Vagina (tissue), 2 donors: ENCODE measurements at regions not wholly inside any gene's neighbourhood (a gene's known extent, or its start where the extent isn't known, plus 50 kb on each side); places are given as distances from the start of the nearest gene placed in this dataset.

Source experiments
- DNase-seq, 2 donors: peaks; one replicate each; pipeline ENCODE4 v3.0.0-alpha.2; 2017; ENCODE audit errors: extremely low spot score in 2 of 2
- H3K27ac ChIP-seq: fragments of 200-600 bp; sonication (generic); one replicate; pipeline ENCODE4 v1.5.1; 2019
- H3K27me3 ChIP-seq: fragments of 200-600 bp; sonication (generic); one replicate; pipeline ENCODE4 v1.5.1; 2019
- H3K36me3 ChIP-seq, 2 donors: fragments of 200-600 bp; sonication (generic); one replicate each; pipeline ENCODE4 v1.5.1; 2017 to 2019
- H3K4me1 ChIP-seq: fragments of 200-600 bp; sonication (generic); one replicate; pipeline ENCODE4 v1.5.1; 2019
- H3K4me3 ChIP-seq, 2 donors: fragments of 200-600 bp; sonication (generic); 1 replicate in 1 of 2; 2 replicates in 1 of 2; pipeline ENCODE4 v1.5.1; 2016 to 2019
- H3K9me3 ChIP-seq: fragments of 200-600 bp; sonication (generic); one replicate; pipeline ENCODE4 v1.5.1; 2019
- CTCF ChIP-seq, 3 experiments: fragments of 450-650 bp in 2 of 3; fragments of 200-600 bp in 1 of 3; sonication (generic) in 1 of 3; IDR thresholded peaks; one replicate each; pipeline ENCODE4 v1.5.1; 2017 to 2019; ENCODE audit warnings: antibody characterized with exemption in 3 of 3, mild to moderate bottlenecking in 2 of 3, moderate library complexity in 2 of 3
- POLR2A ChIP-seq, 2 donors: fragments of 450-650 bp; IDR thresholded peaks; one replicate each; pipeline ENCODE4 v1.6.1; 2017; ENCODE audit warnings: antibody characterized with exemption in 2 of 2, mild to moderate bottlenecking in 2 of 2, moderate library complexity in 2 of 2
- POLR2AphosphoS5 ChIP-seq, 2 donors: sonication (generic); formaldehyde crosslinking; IDR thresholded peaks; one replicate each; pipeline ENCODE4 v1.9.0; 2017; ENCODE audit warnings: antibody characterized with exemption in 2 of 2, mild to moderate bottlenecking in 2 of 2, low read depth in 1 of 2; ENCODE audit not compliant: insufficient read depth in 1 of 2
- intact Hi-C: fragments of 100-400 bp; cut with DNase I; formaldehyde crosslinking; loops from one replicate; pipeline ENCODE4 v1.15.1; 2023

- TF ChIP-seq CTCF (IDR thresholded peaks at IDR 0.05) (no peak), POLR2AphosphoS5 (IDR thresholded peaks at IDR 0.05; ENCODE audit: insufficient read depth in 1 of 2, low read depth in 1 of 2) (no peak), POLR2A (IDR thresholded peaks at IDR 0.05) (no peak)
- H3K27me3 ChIP-seq = no peaks in the 10 kb centered on the region
- intact Hi-C loops = no loop called here
- no peak overlapping the region for H3K4me3 ChIP-seq
- DNase-seq = no peak
- no peak overlapping the region for H3K27ac ChIP-seq
- no peaks in the 10 kb centered on the region for H3K9me3 ChIP-seq
- H3K4me1 ChIP-seq = peaks cover 5% of the 10 kb centered on the region
- H3K36me3 ChIP-seq = no peaks in the 10 kb centered on the region
These were observed 62.9 kb downstream of the GLRX5 start for GRCh38 chr14:95597784-95598211.

GRCh38 chr14:95601650-95602049, 66.8 kb downstream of the GLRX5 start:
- H3K9me3 ChIP-seq = no peaks in the 10 kb centered on the region
- H3K4me3 ChIP-seq = no peak overlapping the region
- no peaks in the 10 kb centered on the region for H3K27me3 ChIP-seq
- H3K27ac ChIP-seq = no peak overlapping the region
- intact Hi-C loops = no loop called here
- H3K36me3 ChIP-seq = no peaks in the 10 kb centered on the region
- DNase-seq = no peak
- peaks cover 5% of the 10 kb centered on the region for H3K4me1 ChIP-seq
- TF ChIP-seq POLR2A (IDR thresholded peaks at IDR 0.05) (no peak), CTCF (IDR thresholded peaks at IDR 0.05) (no peak), POLR2AphosphoS5 (IDR thresholded peaks at IDR 0.05; ENCODE audit: insufficient read depth in 1 of 2, low read depth in 1 of 2) (no peak)

GRCh38 chr14:95603415-95603814, 68.6 kb downstream of the GLRX5 start:
- no peak overlapping the region for H3K27ac ChIP-seq
- no peaks in the 10 kb centered on the region for H3K4me1 ChIP-seq
- TF ChIP-seq POLR2A (IDR thresholded peaks at IDR 0.05) (no peak), CTCF (IDR thresholded peaks at IDR 0.05) (no peak), POLR2AphosphoS5 (IDR thresholded peaks at IDR 0.05; ENCODE audit: insufficient read depth in 1 of 2, low read depth in 1 of 2) (no peak)
- no peaks in the 10 kb centered on the region for H3K27me3 ChIP-seq
- no peaks in the 10 kb centered on the region for H3K36me3 ChIP-seq
- H3K4me3 ChIP-seq = no peak overlapping the region
- no peak for DNase-seq
- no peaks in the 10 kb centered on the region for H3K9me3 ChIP-seq
- intact Hi-C loops = no loop called here

- Histone ChIP-seq H3K9me3 (no peaks in the 10 kb centered on the region), H3K4me1 (no peaks in the 10 kb centered on the region), H3K27ac (no peak overlapping the region), H3K36me3 (no peaks in the 10 kb centered on the region), H3K4me3 (no peak overlapping the region), H3K27me3 (no peaks in the 10 kb centered on the region)
- intact Hi-C loops = no loop called here
- TF ChIP-seq POLR2A (IDR thresholded peaks at IDR 0.05) (no peak), CTCF (IDR thresholded peaks at IDR 0.05) (no peak), POLR2AphosphoS5 (IDR thresholded peaks at IDR 0.05; ENCODE audit: insufficient read depth in 1 of 2, low read depth in 1 of 2) (no peak)
- no peak for DNase-seq
These were observed 71.4 kb downstream of the GLRX5 start for GRCh38 chr14:95606266-95606665.

GRCh38 chr14:95608637-95609235, 73.9 kb downstream of the GLRX5 start:
- Histone ChIP-seq H3K9me3 (no peaks in the 10 kb centered on the region), H3K36me3 (no peaks in the 10 kb centered on the region), H3K4me1 (no peaks in the 10 kb centered on the region), H3K27ac (no peak overlapping the region), H3K4me3 (no peak overlapping the region), H3K27me3 (no peaks in the 10 kb centered on the region)
- intact Hi-C loops = no loop called here
- TF ChIP-seq POLR2AphosphoS5 (IDR thresholded peaks at IDR 0.05; ENCODE audit: insufficient read depth in 1 of 2, low read depth in 1 of 2) (no peak), CTCF (IDR thresholded peaks at IDR 0.05) (no peak), POLR2A (IDR thresholded peaks at IDR 0.05) (no peak)
- DNase-seq = no peak
